Chondrocyte (in vitro differentiated cells): ENCODE measurements at regions not wholly inside any gene's neighbourhood (a gene's known extent, or its start where the extent isn't known, plus 50 kb on each side); places are given as distances from the start of the nearest gene placed in this dataset.

Experiments used
- DNase-seq: peaks from one replicate; pipeline ENCODE4 v3.0.0; 2021; ENCODE audit warnings: mixed read lengths, low spot score
- H3K27ac Mint-ChIP-seq: one replicate; pipeline ENCODE4 v1.8.0; 2021; ENCODE audit warnings: mild to moderate bottlenecking, moderate library complexity, mixed read lengths; ENCODE audit not compliant: unreplicated experiment
- H3K27me3 Mint-ChIP-seq: 2 replicates; pipeline ENCODE4 v1.8.0; 2021; ENCODE audit warnings: low read depth, mixed read lengths
- H3K36me3 Mint-ChIP-seq: 2 replicates; pipeline ENCODE4 v1.8.0; 2021; ENCODE audit warnings: low read depth, mixed read lengths
- H3K4me1 Mint-ChIP-seq: 2 replicates; pipeline ENCODE4 v1.8.0; 2021; ENCODE audit warnings: low read depth, mild to moderate bottlenecking, mixed read lengths
- H3K4me3 Mint-ChIP-seq: one replicate; pipeline ENCODE4 v1.8.0; 2021; ENCODE audit warnings: mild to moderate bottlenecking, moderate library complexity, mixed read lengths; ENCODE audit not compliant: unreplicated experiment
- H3K9me3 Mint-ChIP-seq: 2 replicates; pipeline ENCODE4 v1.8.0; 2021; ENCODE audit warnings: low read depth, mixed read lengths
- CTCF ChIP-seq: fragments of 200-600 bp; sonication (generic); IDR thresholded peaks from 2 replicates; pipeline ENCODE4 v1.5.0; 2021; ENCODE audit warnings: antibody characterized with exemption, mild to moderate bottlenecking, moderate library complexity

GRCh38 chr13:89943139-89943538 lies 1404.3 kb upstream of the MIR17HG start:
- Mint-ChIP-seq H3K27ac (no peak overlapping the region), H3K36me3 (no peaks in the 10 kb centered on the region), H3K9me3 (peaks cover 11% of the 10 kb centered on the region), H3K4me3 (no peak overlapping the region), H3K27me3 (no peaks in the 10 kb centered on the region), H3K4me1 (no peaks in the 10 kb centered on the region)
- DNase-seq, result no peak
- no peak for TF ChIP-seq CTCF

- no peak overlapping the region for H3K27ac Mint-ChIP-seq
- no peak for DNase-seq
- H3K4me1 Mint-ChIP-seq, result no peaks in the 10 kb centered on the region
- no peaks in the 10 kb centered on the region for H3K27me3 Mint-ChIP-seq
- TF ChIP-seq CTCF, result no peak
- H3K36me3 Mint-ChIP-seq, result peaks cover 4% of the 10 kb centered on the region
- peaks cover 13% of the 10 kb centered on the region for H3K9me3 Mint-ChIP-seq
- H3K4me3 Mint-ChIP-seq, result no peak overlapping the region
These were observed 1397.3 kb upstream of the MIR17HG start for GRCh38 chr13:89950225-89950624.

- TF ChIP-seq CTCF, result peak; percentile 10
- no peaks in the 10 kb centered on the region for H3K4me1 Mint-ChIP-seq
- H3K27me3 Mint-ChIP-seq, result no peaks in the 10 kb centered on the region
- DNase-seq, result no peak
- peaks cover 4% of the 10 kb centered on the region for H3K36me3 Mint-ChIP-seq
- H3K4me3 Mint-ChIP-seq, result no peak overlapping the region
- no peak overlapping the region for H3K27ac Mint-ChIP-seq
- peaks cover 16% of the 10 kb centered on the region for H3K9me3 Mint-ChIP-seq
These were observed 1396.1 kb upstream of the MIR17HG start for GRCh38 chr13:89951341-89951740.

- peaks cover 11% of the 10 kb centered on the region for H3K9me3 Mint-ChIP-seq
- no peak for TF ChIP-seq CTCF
- H3K36me3 Mint-ChIP-seq, result peaks cover 4% of the 10 kb centered on the region
- DNase-seq, result no peak
- H3K27ac Mint-ChIP-seq, result no peak overlapping the region
- H3K27me3 Mint-ChIP-seq, result no peaks in the 10 kb centered on the region
- no peaks in the 10 kb centered on the region for H3K4me1 Mint-ChIP-seq
- no peak overlapping the region for H3K4me3 Mint-ChIP-seq
These were observed 1393.9 kb upstream of the MIR17HG start for GRCh38 chr13:89953581-89953980.

GRCh38 chr13:89955773-89956172 lies 1391.7 kb upstream of the MIR17HG start:
- Mint-ChIP-seq H3K4me1 (no peaks in the 10 kb centered on the region), H3K27me3 (no peaks in the 10 kb centered on the region), H3K27ac (no peak overlapping the region), H3K9me3 (peaks cover 11% of the 10 kb centered on the region), H3K4me3 (no peak overlapping the region), H3K36me3 (peaks cover 4% of the 10 kb centered on the region)
- DNase-seq, result no peak
- TF ChIP-seq CTCF, result no peak
